Ovary (tissue), 7 donors: ENCODE measurements at regions not wholly inside any gene's neighbourhood (a gene's known extent, or its start where the extent isn't known, plus 50 kb on each side); places are given as distances from the start of the nearest gene placed in this dataset.

ENCODE experiments used
- DNase-seq, 5 donors: peaks; one replicate each; pipeline ENCODE4 v3.0.0-alpha.2; 2019 to 2020
- H3K27ac ChIP-seq, 2 donors: fragments of 200-600 bp; one replicate each; pipeline versions ENCODE4 v1.5.1 to v1.8.0; 2019 to 2022
- H3K27me3 ChIP-seq: fragments of 200-600 bp; one replicate; pipeline ENCODE4 v1.8.0; 2022
- H3K36me3 ChIP-seq: fragments of 200-600 bp; sonication (generic); one replicate; pipeline ENCODE4 v1.5.1; 2019
- H3K4me1 ChIP-seq: one replicate; pipeline ENCODE4 v1.8.1; 2013; ENCODE audit warnings: mild to moderate bottlenecking, moderate library complexity; ENCODE audit not compliant: insufficient read depth
- H3K4me3 ChIP-seq: fragments of 200-600 bp; sonication (generic); one replicate; pipeline ENCODE4 v1.5.1; 2017
- H3K9me3 ChIP-seq, 2 donors: fragments of 200-600 bp in 1 of 2; sonication (generic) in 1 of 2; one replicate each; pipeline versions ENCODE4 v1.5.1 to v1.8.1; 2013 to 2019; ENCODE audit warnings: mild to moderate bottlenecking in 1 of 2, moderate library complexity in 1 of 2
- CTCF ChIP-seq, 3 donors: fragments of 450-650 bp in 2 of 3; fragments of 200-600 bp in 1 of 3; IDR thresholded peaks; one replicate each; pipeline versions ENCODE4 v1.5.1 to v1.8.0; 2016 to 2022; ENCODE audit warnings: antibody characterized with exemption in 3 of 3, mild to moderate bottlenecking in 1 of 3
- EP300 ChIP-seq: sonication (generic); formaldehyde crosslinking; IDR thresholded peaks from one replicate; pipeline ENCODE4 v1.6.1; 2017; ENCODE audit warnings: antibody characterized with exemption
- POLR2A ChIP-seq: fragments of 450-650 bp; IDR thresholded peaks from one replicate; pipeline ENCODE4 v1.6.1; 2017; ENCODE audit warnings: antibody characterized with exemption, mild to moderate bottlenecking, moderate library complexity
- WGBS, 3 donors: extraction: QIAGEN DNeasy Blood & Tissue Kit in 1 of 3; methylation state at CpG; one replicate each; pipeline versions ENCODE4 v1.1.5 to v1.1.7; 2013 to 2017; 5-methylcytosine and 5-hydroxymethylcytosine counted together
- intact Hi-C, 4 donors: fragments of 100-400 bp; cut with DNase I; formaldehyde crosslinking; loops; one replicate each; pipeline versions ENCODE4 v1.11.0 to v1.15.1; 2022 to 2023
- donor health status: DM: no; HTN: no; CAD: no; lungs with moderate emphysema.
- donor health status: DM: no; HTN: no; CAD: no.
- donor health status: Bipolar disorder and iron deficiency.
- donor health status: DM: no; HTN: no; CAD: no.
- donor health status: DM: yes; HTN: yes; CAD: no.

GRCh38 chr4:123622572-123622971 lies 226.0 kb downstream of the SPRY1 start:
- H3K27me3 ChIP-seq = no peaks in the 10 kb centered on the region
- 83 to 95% (median 92%) methylated on average over 1 of the region's 1 CpG for WGBS, 3 donors
- intact Hi-C loops = no loop called here
- no peak overlapping the region for H3K27ac ChIP-seq
- no peaks in the 10 kb centered on the region for H3K36me3 ChIP-seq
- H3K4me1 ChIP-seq = no peaks in the 10 kb centered on the region
- no peak for TF ChIP-seq CTCF (IDR thresholded peaks at IDR 0.05)
- TF ChIP-seq POLR2A = no peak
- TF ChIP-seq EP300 = no peak
- DNase-seq = no peak
- H3K4me3 ChIP-seq = no peak overlapping the region
- H3K9me3 ChIP-seq = no peaks in the 10 kb centered on the region

GRCh38 chr4:123623611-123624010 lies 227.0 kb downstream of the SPRY1 start:
- no peak overlapping the region for H3K4me3 ChIP-seq
- no peak for DNase-seq
- WGBS, 3 donors = 46 to 51% (median 47%) methylated on average over 1 of the region's 1 CpG
- intact Hi-C loops = no loop called here
- no peaks in the 10 kb centered on the region for H3K4me1 ChIP-seq
- no peak for TF ChIP-seq POLR2A
- TF ChIP-seq CTCF (IDR thresholded peaks at IDR 0.05) = no peak
- no peak for TF ChIP-seq EP300
- H3K9me3 ChIP-seq = no peaks in the 10 kb centered on the region
- H3K27ac ChIP-seq = no peak overlapping the region
- no peaks in the 10 kb centered on the region for H3K27me3 ChIP-seq
- no peaks in the 10 kb centered on the region for H3K36me3 ChIP-seq

- no peaks in the 10 kb centered on the region for H3K27me3 ChIP-seq
- no peak for DNase-seq
- no peaks in the 10 kb centered on the region for H3K9me3 ChIP-seq
- no peaks in the 10 kb centered on the region for H3K4me1 ChIP-seq
- TF ChIP-seq POLR2A (no peak), EP300 (no peak), CTCF (IDR thresholded peaks at IDR 0.05) (no peak)
- H3K4me3 ChIP-seq = no peak overlapping the region
- intact Hi-C loops = no loop called here
- H3K27ac ChIP-seq = no peak overlapping the region
- 79 to 89% (median 82%) methylated on average over 1 of the region's 1 CpG for WGBS, 3 donors
- no peaks in the 10 kb centered on the region for H3K36me3 ChIP-seq
Measured at GRCh38 chr4:123624959-123625358, 228.4 kb downstream of the SPRY1 start.

- whole genome bisulfite sequencing, 3 donors = 95 to 97% (median 97%) methylated on average over 1 of the region's 1 CpG
- Histone ChIP-seq H3K27me3 (no peaks in the 10 kb centered on the region), H3K4me3 (no peak overlapping the region), H3K36me3 (no peaks in the 10 kb centered on the region), H3K27ac (no peak overlapping the region), H3K4me1 (no peaks in the 10 kb centered on the region), H3K9me3 (no peaks in the 10 kb centered on the region)
- intact Hi-C loops = no loop called here
- no peak for TF ChIP-seq CTCF (IDR thresholded peaks at IDR 0.05)
- TF ChIP-seq EP300 = no peak
- no peak for TF ChIP-seq POLR2A
- no peak for DNase-seq
Measured at GRCh38 chr4:123628288-123628687, 231.7 kb downstream of the SPRY1 start.
